RWPE1 (cell line): ENCODE measurements at regions not wholly inside any gene's neighbourhood (a gene's known extent, or its start where the extent isn't known, plus 50 kb on each side); places are given as distances from the start of the nearest gene placed in this dataset.

Experiments
- CTCF ChIA-PET: fragments of 350-600 bp; sonication (Branson Sonifier 250); formaldehyde crosslinking; extraction: SDS; loops from one replicate; lab custom pipeline; 2021; lab: Yijun Ruan, JAX
- POLR2A ChIA-PET: fragments of 400-600 bp; formaldehyde crosslinking; extraction: SDS; loops from one replicate; lab custom pipeline; 2020; ENCODE audit warnings: antibody characterized with exemption; ENCODE audit not compliant: low non-redundant PET; lab: Yijun Ruan, JAX
- DNase-seq: peaks from one replicate; pipeline ENCODE4 v3.0.0; 2012; ENCODE audit warnings: low spot score
- H3K27ac ChIP-seq: fragments of 450-650 bp; 2 replicates; pipeline ENCODE4 v1.5.1; 2017
- CTCF ChIP-seq: fragments of 450-650 bp; conservative IDR thresholded peaks from 2 replicates; pipeline ENCODE4 v1.5.1; 2017; ENCODE audit warnings: low read depth, mild to moderate bottlenecking

- CTCF ChIA-PET = interaction anchor here (0.5 kb wide), 1 partner anchor 32 kb away, joined by 8 read pairs; no protein-coding TSS in a partner anchor
- DNase-seq = no peak
- POLR2A ChIA-PET = no interaction called here
- TF ChIP-seq CTCF = no peak
- H3K27ac ChIP-seq = no peak overlapping the region
Measured at GRCh38 chr11:42074306-42074705, 614.9 kb upstream of the LRRC4C start.

- no peak for TF ChIP-seq CTCF
- POLR2A ChIA-PET = no interaction called here
- no peak overlapping the region for H3K27ac ChIP-seq
- DNase-seq = no peak
- CTCF ChIA-PET = no interaction called here
Measured at GRCh38 chr11:42075180-42075579, 615.7 kb upstream of the LRRC4C start.

DNA sequence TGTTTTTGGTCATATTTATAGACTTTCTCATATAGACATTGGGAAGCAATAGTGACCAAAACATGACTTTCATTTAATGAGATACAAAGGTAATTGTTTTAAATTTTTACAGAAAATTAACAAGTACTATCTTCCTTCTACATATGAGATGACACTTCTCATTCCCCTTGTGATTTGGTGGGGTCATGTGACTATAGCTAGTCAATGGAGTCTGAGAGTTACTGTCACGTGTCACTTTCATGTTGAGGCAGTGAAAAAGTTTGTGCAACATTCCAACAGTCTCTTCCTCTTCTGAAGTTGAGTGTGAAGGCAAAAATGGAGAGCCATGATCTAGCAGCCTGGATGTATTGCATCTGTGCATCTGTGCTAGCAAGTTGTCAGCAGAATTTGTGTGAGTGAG, 618.3 kb upstream of the LRRC4C start:
- POLR2A ChIA-PET = no interaction called here
- no peak for TF ChIP-seq CTCF
- no peak for DNase-seq
- H3K27ac ChIP-seq = no peak overlapping the region
- CTCF ChIA-PET = interaction anchor here (0.5 to 0.6 kb wide), 2 partner anchors 14 to 21 kb away, joined by 3 read pairs; no protein-coding TSS in a partner anchor

- no peak for DNase-seq
- CTCF ChIA-PET = no interaction called here
- no peak overlapping the region for H3K27ac ChIP-seq
- POLR2A ChIA-PET = no interaction called here
- no peak for TF ChIP-seq CTCF
Measured at GRCh38 chr11:42085736-42086135, 626.3 kb upstream of the LRRC4C start.

GRCh38 chr11:42093541-42093940, 634.1 kb upstream of the LRRC4C start:
- no peak overlapping the region for H3K27ac ChIP-seq
- ChIA-PET POLR2A (no interaction called here), CTCF (no interaction called here)
- DNase-seq = no peak
- TF ChIP-seq CTCF = no peak

DNA sequence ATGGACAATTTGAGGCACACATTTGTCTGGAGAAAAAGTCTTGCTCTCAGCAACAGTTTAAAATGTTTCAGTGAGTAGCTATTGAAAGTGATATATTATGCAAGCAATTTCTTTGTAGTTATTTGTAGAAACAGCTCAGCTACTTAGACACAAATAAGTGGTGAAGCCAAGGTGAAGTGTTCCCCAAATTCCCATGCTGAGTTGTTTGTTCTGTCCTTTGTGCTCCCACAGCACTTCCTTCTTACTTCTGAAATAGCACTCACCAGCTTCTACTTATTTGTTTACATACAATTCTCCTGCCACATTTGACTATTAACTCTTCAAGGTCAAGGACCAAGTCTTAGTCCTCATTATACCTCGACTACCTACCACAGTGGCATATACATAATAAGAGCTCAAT, 638.6 kb upstream of the LRRC4C start:
- no peak for TF ChIP-seq CTCF
- CTCF ChIA-PET = no interaction called here
- no peak for DNase-seq
- no peak overlapping the region for H3K27ac ChIP-seq
- POLR2A ChIA-PET = no interaction called here

DNA sequence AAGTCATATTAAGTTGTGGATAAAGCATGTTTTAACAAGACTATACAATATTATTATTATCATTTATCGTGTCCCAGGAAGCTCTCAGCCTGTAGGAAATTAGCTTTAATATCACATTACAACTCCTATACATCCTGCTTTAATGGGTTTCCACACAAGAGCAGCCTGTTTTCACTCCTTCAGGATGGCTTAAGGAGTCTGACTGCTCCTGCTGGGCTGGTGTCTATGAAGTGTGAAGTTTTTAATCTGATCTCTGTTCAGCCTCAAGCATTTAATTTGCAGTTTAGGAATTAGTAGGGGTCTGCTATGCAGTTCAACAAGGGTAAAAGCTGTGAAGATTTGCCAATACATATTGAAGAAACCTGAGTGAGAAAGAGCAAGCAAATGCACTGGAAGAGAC, 653.4 kb upstream of the LRRC4C start:
- ChIA-PET POLR2A (no interaction called here), CTCF (no interaction called here)
- no peak for DNase-seq
- no peak overlapping the region for H3K27ac ChIP-seq
- TF ChIP-seq CTCF = no peak
